Caki2 (cell line): ENCODE measurements at regions not wholly inside any gene's neighbourhood (a gene's known extent, or its start where the extent isn't known, plus 50 kb on each side); places are given as distances from the start of the nearest gene placed in this dataset.
"Not testable (repeated sequence)": the region's sequence is repeated elsewhere in the genome, so short reads cannot be mapped to it uniquely, and the experiment has no call there.

Experiments used
- DNase-seq: peaks from one replicate; pipeline ENCODE4 v3.0.0-alpha.2; 2015; ENCODE audit warnings: low read depth
- in situ Hi-C: cut with HindIII; loops from 2 replicates; pipeline ENCODE4 v1.10.0; 2016; ENCODE audit warnings: low sequenced_read_pairs, low pct_unique_long_range_greater_than_20kb, mixed read lengths

- no peak for DNase-seq
Measured at GRCh38 chr13:60691268-60691667, 294.2 kb downstream of the TDRD3 start.

DNA sequence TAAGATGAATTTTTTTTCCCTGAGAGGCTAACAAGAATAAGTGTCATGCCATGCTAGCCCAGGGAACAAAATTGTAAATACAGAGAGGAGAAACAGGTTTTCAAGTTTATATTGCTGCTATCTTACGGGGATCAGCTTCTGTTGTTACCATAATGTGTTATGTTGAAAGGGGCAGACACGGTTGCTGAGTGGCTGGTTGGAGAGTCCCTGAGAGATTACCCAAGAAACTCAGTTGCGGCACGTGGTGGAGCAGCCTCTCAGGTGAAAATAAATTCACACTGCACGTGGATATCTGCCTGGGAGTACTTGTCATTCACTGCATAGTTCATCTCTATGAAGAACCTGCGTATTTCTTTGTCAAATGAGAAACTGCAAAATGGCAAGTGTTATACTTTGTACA is 293.6 kb downstream of the TDRD3 start:
- in situ Hi-C loops, result no loop called here
- no peak for DNase-seq

More at GRCh38 chr13:60691268-60691667, 294.2 kb downstream of the TDRD3 start:
- in situ Hi-C loops, result no loop called here

DNA sequence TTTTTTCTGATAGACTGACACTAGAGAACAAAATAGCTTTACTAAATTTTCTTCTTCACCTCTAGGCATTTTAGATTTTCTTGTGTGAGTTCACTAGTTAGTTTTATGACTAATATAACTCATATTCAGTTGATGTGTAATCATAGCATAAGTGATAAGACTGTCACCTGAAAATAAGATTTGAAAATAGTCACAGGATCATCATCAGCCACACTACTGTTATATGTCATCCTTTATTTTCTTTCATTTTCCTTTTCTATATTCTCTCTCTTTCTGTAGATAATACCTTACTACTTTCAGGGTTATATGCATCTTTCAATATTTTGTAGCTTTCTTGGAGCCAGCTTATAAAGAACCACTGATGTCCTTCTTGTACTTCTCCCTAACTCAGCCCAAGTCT is 292.6 kb downstream of the TDRD3 start:
- DNase-seq, result no peak
- in situ Hi-C loops, result no loop called here

DNA sequence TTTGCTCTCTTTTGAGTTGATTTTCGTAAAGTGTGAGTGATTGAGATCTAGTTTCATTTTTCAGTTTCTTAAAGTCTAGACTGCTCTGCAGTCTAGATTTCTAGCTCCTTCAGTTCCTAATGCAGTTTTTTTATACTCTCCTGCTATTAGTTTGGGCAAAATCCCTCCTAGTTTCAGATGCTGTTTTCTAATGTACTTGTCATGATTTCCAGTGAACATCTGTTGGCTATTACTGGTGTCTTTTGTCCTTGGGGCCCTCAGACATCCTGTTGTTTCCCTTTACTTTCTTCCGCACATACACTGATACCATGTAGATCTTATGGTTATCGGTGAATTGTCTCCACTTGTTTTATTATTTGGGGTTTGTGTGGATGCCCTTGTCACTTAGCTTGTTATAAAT is 292.1 kb downstream of the TDRD3 start:
- in situ Hi-C loops, result no loop called here
- DNase-seq, result no peak

- in situ Hi-C loops, result no loop called here
- DNase-seq, result no peak
Measured at GRCh38 chr13:60679928-60680694, 283.1 kb downstream of the TDRD3 start.

- in situ Hi-C loops, result no loop called here
- no peak for DNase-seq
Measured at GRCh38 chr13:60679131-60679530, 282.1 kb downstream of the TDRD3 start.

DNA sequence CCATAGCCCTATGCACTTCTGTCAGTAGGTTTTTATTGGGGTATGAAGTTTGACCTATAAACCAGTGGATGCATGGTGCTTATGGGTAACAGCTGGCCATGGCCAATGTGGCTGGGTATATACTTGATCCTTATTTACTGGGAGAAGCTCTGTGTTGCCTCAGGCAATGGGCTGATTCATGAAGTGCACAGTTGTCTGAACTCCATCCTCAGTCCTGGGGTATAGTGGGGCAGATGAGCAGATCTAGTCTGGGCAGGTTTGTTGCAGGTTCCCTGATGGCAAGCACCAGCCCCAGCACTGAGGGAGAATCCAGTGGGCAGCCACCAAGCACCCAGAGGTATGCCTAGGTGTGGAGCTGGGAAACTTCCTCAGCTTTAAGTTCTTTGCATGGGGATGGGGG is 274.4 kb downstream of the TDRD3 start:
- in situ Hi-C loops, result no loop called here
- no peak for DNase-seq

DNA sequence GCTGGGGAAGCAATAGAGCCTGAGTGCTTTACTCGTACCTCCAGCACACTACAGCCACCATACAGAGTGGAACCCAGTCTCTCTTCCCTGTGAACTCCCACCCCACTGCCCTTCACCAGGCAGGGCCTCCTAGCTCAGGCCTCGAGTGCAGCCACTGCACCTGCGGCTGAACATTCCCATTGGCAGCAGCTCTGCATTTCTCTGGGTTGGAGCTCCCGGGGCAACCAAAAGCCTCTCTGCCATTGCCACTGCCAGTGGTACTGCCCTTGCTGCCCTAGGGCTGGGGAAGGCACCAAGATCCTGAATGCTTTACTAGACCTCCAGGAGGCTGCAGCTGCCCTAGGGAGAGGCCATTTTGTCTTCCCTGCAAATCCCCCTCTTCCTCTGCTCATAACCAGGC is 266.8 kb downstream of the TDRD3 start:
- in situ Hi-C loops, result no loop called here
- no peak for DNase-seq

DNA sequence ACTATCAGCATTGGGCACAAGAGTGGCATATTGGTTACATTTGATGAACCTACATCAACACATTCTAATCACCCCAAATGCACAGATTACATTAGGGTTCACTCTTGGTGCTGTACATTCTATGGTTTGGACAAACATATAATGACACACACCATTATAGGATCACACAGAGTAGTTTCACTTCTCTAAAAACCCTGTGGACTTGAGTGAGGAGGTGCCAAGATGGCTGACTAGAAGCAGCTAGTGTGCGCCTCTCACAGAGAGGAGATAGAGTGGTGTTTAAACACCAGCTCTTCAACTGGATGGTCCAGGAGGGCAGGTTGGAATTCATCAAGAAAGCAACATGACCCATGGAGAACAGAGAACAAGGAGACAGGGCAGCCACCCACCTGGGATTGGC is 265.6 kb downstream of the TDRD3 start:
- no peak for DNase-seq
- in situ Hi-C loops, result no loop called here

DNA sequence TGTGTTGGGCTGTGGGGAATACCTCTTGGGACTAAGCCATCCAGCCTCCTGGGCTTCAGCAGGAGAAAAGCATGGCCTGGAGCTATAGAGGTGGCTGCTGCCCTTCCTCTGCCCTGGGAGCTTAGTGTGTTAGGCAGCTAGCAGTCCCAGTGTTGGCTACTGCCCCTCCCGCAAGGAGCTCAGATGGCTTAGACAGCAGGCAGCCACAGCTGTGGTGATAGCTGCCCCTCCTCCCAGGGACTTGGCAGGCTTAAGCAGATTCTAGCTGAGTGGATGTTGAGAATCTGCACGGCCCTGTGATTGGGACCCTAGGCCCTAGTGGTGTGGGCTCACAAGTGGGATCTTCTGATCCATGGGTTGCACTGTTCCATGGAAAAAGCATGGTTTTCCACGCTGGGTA is 264.5 kb downstream of the TDRD3 start:
- in situ Hi-C loops, result no loop called here

DNA sequence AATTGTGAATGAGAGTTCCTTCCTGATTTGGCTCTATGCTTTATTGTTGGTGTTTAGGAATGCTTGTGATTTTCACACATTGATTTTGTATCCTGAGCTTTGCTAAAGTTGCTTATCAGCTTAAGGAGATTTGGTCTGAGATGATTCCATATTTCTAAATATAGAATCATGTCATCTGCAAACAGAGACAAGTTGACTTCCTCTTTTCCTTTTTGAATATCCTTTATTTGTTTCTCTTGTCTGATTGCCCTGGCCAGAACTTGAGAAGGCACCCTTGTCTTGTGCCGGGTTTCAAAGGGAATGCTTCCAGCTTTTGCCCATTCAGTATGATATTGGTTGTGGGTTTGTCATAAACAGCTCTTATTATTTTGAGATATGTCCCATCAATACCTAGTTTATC is 260.6 kb downstream of the TDRD3 start:
- in situ Hi-C loops, DNase-seq: not testable (repeated sequence)

More for the DNA sequence above, 264.5 kb downstream of the TDRD3 start:
- DNase-seq, result no peak

DNA sequence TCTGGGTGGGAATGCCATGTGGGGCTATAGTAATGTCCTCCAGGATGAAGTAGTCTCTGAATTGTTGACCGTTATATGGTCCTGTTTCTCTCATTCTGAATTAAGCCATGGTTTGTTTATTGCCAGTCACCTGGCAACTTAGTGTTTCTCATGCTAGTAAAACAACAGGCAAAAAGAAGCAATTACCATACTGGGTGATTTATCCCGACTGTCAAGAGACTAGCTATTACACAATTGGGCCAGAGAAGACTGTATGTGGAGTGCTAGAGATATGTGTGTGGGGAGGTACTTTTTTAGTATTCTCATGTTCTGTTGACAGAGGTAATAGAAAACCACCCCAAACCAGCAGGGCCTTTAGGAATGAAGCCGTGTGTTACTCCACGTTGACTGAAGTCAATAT is 258.2 kb downstream of the TDRD3 start:
- DNase-seq, result no peak
- in situ Hi-C loops, result no loop called here

DNA sequence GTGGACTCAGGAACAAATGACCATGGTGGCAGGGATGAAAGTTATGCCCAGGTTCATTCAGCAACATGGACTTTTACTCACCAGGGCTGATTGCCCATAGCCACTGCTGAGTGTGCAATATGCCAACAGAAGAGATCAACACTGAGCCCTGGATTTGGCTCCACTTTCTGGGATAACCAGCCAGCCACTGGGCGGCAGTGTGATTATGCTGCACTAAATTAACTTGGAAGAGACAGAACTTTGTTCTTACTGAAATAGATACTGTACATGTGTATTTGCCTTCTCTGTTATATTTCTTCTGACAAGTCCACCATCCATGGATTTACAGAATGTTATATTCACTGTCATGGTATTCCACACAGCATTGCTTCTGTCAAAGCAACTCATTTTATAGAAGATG is 257.4 kb downstream of the TDRD3 start:
- in situ Hi-C loops, result no loop called here
- DNase-seq, result peak; percentile 1

DNA sequence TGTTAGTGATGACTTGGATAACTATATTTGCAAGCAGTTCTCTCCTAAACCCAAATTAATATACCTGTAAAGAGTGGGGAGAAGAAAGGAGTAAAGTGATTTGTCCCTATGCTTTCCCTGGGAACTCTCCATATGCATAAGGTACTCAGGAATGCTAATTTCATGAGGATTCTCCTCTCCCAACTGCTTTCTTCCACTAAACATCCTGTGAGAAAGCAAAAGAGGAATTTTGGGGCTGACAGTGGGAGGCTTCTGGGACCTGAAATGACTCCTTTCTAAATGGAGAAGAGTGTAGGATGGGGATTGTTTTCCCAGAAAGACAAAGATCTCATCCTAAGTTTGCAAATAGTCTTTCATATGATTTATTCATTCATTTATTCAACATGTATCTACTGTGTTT is 250.5 kb downstream of the TDRD3 start:
- DNase-seq, result no peak
- in situ Hi-C loops, result no loop called here

DNA sequence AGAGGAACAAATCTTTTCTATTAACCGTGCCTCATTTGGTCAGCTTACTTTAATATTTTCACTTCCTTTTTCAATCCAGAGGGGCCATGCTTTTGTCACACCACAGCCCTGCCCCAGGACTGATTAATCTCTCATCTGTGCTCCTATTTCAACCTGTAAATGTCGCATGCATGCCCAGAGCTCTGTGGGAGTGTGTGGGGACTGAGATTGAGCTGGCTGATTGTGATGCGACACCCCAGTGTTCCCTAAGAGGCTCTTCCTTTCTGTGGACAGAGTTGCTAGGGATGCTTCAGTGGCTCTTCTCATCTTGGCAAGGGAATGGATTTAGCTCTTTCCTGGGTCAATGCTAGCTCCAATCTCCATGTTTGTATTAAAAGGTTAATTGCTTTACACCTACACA is 249.6 kb downstream of the TDRD3 start:
- in situ Hi-C loops, result no loop called here

DNA sequence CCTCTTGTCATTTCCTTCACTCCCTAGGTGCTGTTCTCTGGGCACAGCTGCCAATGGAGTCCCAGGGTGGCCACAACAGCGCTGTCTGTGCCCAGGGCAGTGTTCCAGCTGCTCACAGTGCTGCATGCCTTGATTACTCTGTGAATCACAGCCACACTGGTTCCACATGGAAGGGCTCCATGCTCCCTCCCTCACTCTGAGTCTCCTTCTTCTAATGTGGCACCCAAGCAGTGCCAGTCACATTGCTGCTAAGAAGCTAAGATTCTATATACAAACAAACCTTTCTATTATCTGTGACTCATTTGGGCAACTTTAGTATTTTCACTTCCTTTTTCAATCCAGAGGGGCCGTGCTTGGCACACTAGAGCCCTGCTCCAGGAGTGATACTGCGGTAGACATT is 248.7 kb downstream of the TDRD3 start:
- peak; percentile 67 for DNase-seq
- in situ Hi-C loops, result no loop called here

More for the DNA sequence above, 249.6 kb downstream of the TDRD3 start:
- DNase-seq, result no peak

DNA sequence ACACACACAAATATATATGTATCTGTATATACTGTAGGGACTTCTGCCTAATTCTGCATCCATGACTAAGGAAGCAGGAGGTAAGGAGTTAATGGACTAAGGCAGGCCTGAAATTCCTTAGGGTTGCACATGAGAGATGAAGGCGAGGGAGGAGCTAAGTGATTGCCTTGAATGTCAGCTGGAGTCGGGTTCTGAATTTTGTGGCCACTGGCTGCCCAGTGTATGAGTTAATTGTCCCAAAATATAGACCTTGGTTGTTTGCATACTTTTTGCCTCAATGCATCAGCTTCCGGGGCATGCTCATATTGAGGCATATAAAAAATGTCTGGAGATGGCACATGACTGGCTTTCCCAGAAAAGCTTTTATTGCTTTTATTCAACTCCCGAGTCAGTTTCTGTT is 245.5 kb downstream of the TDRD3 start:
- in situ Hi-C loops, result no loop called here
- DNase-seq, result no peak

- in situ Hi-C loops, result no loop called here
- DNase-seq, result no peak
Measured at GRCh38 chr13:60629158-60629557, 232.1 kb downstream of the TDRD3 start.

DNA sequence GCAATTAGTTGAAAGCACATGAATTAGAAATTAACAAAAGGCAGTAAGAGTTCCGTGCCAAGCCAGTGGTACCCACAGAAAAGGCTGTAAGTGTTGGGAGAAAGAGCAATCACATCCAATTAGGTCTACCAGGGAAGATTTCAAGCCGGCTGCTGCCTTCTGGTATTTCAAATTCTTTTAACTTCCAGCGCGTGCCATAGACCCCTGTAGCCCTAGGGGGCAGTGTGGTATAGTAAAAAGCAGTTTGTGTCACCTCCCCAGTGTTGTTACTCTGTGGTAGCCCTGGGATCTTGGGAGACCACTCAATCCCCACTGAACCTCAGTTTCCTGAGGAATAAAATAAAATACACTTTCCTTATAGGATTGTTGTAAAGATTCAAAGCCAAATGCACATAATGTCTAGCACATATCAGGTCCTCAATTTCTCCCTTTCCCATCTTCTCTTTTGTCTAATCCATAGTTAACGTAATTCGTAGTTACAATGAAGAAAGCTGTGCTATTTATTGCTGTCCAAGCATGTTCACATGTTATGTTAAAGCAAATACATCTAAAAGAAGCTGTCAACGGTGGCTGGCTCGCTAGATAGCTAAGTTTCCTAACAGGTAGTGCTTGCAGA is 230.2 kb downstream of the TDRD3 start:
- no peak for DNase-seq
- in situ Hi-C loops, result no loop called here
